Forelimb muscle (tissue), 1 donor: ENCODE measurements at regions not wholly inside any gene's neighbourhood (a gene's known extent, or its start where the extent isn't known, plus 50 kb on each side); places are given as distances from the start of the nearest gene placed in this dataset.
"Not testable (repeated sequence)": the region's sequence is repeated elsewhere in the genome, so short reads cannot be mapped to it uniquely, and the experiment has no call there.

ENCODE experiments used
- DNase-seq: peaks from one replicate; pipeline ENCODE4 v3.0.0-alpha.2; 2013; ENCODE audit warnings: low read depth

DNA sequence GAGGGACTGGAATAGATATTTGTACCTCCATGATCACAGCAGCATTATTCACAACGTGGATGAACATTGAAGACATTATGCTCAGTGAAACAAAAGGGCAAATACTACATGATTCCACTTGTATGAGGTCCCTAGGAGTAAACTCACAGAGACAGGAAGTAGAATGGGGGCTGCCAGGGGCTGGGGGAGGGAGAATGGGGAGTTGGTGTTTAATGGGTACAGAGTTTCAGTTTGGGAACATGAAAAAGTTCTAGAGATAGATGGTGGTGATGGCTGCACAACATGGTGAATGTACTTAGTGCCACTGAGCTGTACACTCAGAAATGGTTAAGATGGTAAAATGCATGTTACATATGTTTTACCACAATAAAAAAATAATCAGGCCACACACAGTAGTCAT is 164.3 kb upstream of the RREB1 start:
- DNase-seq, result no peak

DNA sequence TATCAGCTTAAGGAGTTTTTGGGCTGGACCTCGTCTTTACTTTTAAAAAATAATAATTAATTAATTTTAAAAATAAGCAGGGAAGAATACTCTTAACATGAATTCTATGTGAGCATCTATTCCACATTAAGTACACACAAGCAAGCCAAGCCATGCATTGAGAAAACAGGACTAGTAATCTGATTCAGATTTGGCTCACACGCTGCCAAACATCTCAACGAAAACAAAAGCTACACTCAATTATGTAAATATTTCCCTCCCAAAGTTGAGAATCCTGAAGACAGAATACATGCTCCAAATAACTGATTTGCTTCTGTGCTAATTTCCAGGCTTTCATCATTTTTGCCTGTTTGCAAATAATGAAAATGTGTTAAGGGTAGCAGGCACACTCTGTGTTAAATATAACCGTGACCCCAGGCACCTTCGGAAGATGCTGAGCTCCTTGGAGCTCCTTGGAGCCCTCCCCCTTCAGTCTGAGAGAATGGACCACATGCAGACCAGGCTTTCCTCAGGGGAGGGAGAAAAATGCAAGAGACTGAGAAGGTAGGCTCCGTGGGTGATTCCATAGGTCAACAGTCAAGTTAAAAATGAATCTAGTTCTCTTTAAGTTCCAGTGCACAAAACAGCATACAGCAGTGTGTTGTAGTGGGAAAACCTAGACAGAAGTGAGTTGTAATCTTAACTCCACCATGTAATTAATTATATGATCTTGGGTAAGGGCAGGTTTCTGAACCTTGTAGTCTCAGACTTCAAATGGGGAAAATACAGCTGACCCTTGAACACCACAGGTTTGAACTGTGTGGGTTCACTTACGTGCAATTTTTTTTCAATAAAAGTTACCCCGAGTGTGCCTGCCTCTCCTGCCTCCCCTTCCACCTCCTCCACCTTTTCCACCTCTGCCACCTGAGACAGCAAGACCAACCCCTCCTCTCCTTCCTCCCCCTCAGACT is 161.3 kb upstream of the RREB1 start:
- peak; percentile 19 for DNase-seq

DNA sequence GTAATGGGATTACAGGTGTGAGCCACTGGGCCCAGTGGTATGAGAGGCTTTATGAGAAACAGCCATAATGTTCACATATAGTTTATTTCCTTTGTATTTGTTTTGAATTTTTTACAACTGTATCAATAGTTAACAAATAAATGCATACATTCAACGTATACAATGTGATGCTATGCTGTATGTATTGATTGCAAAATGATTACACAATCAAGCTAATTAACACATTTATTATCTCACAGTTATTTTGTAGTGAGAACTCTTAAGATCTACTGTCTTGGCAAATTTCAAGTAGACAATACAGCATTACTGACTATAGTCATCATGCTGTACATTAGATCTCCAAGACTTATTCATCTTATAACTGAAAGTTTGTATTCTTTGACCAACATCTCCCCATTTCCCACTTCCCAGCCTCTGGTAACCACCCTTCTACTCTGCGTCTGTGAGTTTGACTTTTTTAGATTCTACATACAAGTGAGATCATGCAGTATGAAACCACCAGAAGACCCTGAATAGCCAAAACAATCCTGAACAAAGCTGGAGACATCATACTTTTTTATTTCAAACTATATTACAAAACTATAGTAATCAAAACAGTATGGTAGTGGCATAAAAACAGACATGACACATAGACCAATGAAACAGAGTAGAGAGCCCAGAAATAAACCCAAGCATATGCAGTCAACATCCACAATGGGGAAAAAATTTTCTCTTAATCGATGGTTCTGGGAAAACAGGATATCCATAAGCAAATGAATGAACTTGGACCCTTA is 157.2 kb upstream of the RREB1 start:
- DNase-seq, result no peak

DNA sequence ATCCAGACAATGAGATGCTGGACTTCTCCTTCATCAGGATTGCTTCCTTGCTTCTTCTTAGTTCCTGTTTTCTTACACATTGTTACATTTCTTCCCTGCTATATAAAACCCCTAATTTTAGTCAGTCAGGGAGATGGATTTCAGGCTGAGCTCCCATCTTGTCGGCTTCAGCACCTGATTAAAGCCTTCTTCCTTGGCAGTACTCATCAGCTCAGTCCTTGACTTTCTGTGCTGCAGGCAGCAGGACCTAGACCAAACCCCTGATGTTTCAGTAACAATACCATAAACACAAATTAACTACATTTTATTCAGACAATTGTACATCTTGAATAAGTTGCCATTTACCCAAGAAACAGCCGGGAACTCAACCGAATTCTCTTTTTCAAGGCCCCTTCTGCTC is 156.4 kb upstream of the RREB1 start:
- no peak for DNase-seq

DNA sequence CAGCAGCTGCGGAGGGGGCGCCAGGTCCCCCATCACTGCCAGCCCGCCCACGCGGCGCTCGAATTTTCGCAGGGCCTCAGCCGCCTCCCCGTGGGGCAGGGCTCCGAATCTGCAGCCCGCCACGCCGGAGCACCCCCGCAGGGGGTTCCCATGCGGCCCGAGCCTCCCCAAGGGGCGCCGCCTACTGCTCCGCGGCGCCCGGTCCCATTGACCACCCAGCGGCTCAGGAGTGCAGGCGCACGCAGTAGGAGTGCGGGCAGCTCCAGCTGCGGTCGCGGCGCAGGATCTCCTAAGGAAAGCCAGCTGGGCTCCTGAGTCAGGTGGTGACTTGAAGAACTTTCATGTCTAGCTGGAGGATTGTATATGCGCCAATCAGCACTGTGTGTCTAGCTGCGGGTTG is 155.3 kb upstream of the RREB1 start:
- no peak for DNase-seq

DNA sequence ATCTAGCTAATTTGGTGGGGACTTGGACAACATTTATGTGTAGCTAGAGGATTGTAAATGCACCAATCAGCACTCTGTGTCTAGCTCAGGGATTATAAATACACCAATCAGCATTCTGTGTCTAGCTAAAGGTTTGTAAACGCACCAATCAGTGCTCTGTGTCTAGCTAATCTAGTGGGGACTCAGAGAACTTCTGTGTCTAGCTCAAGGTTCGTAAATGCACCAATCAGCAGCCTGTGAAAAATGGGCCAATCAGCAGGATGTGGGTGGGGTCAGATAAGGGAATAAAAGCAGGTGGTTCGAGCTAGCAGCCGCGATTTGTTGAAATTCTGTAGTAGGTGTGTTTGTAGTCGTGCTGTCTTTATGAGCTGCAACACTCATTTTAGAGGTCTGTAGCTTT is 154.8 kb upstream of the RREB1 start:
- DNase-seq, result not testable (repeated sequence)

DNA sequence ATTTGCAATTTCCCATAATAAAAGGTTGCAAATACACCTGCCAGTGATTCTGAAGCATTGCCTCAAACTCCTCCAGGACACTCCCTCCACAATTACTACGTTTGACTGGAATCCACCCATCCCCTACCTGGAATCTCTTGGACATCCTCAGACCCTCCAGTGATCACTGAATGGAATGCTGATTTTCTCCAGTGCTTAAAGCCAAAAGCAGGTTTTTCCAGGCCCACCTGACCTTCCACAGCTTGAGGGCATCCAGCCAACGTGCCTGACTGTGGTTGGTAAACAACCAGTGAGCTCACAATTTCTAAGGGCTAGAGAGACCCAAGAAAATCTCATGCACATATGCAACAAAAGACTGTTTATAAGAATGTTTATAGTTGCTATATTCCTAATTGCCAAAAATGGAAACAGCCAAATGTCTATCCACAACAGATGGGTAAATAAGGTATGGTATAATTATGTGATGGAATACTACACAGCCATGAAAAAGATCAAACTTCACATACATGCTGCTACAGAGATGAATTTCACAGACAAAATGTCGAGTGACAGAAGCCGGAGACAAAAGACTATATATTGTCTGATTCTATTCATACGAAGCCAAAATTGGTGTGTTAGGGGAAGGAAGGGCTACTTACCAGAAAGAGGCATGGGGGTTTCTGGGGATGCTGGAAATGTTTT is 147.1 kb upstream of the RREB1 start:
- no peak for DNase-seq

DNA sequence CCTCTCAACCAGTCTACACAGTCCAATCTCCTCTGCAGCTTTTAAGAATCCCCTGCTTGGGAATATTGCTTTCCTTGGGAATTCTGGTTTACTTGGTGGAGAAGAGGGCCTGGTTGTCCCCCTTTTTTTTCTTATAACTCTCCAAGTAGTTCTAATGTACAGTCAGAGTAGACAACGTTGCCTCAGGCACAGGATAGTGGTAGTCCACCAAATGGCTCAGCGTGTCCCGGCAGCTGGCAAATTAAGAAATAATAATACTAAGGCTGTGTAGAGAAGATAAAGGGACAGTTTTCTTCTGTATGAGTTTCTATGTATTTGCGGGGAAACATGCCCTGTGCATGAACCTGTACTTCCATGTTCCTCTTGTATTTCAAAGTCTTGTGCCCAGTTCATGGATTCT is 145.7 kb upstream of the RREB1 start:
- no peak for DNase-seq

DNA sequence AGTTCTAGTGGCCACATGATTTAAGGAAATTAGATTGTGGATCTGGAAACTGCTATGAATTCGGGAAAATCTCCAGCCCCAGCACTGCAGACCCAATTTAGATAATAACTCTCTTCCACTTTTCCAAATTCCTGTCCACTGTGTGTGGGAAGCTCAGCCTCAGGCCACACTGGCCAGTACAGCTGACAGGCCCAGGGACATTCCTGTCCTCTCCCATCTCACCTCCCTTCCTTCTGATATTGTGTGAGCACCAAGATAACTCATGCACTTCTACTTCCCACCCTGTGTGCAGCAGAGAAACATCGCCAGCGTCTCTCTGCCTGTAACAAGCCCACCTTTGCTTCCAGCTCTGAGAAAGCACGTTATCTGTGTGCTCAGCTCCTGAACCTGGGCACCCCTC is 145.1 kb upstream of the RREB1 start:
- DNase-seq, result no peak

DNA sequence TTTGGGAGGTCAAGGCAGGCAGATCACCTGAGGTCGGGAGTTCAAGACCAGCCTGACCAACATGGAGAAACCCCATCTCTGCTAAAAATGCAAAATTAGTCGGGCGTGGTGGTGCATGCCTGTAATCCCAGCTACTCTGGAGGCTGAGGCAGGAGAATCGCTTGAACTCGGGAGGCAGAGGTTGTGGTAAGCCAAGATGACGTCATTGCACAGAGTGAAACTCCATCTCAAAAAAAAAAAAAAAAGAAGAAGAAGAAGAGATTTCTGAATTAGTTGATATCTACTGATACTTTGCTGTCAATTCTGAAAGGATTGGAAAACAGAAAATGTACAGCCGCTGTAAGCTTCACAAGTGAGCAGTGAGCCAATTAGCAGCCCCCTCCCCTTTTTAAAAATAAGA is 144.4 kb upstream of the RREB1 start:
- not testable (repeated sequence) for DNase-seq

DNA sequence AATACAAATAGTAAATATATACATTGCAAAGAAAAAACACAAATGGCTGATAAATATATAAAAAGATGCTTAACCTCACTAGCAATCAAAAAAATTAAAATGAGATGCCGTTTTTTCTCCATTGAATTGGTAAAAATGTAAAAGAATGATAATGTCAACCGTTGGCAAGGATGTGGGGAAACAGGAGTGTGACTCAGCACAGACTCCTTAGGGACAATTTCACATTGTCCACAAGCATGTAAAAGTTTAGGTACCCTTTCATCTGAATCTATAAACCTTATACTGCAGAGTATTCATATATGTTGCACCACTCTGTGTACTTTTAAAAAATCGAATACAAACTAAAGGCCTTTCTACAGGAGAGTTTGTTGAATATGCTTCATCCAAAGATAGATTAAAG is 143.1 kb upstream of the RREB1 start:
- DNase-seq, result no peak

DNA sequence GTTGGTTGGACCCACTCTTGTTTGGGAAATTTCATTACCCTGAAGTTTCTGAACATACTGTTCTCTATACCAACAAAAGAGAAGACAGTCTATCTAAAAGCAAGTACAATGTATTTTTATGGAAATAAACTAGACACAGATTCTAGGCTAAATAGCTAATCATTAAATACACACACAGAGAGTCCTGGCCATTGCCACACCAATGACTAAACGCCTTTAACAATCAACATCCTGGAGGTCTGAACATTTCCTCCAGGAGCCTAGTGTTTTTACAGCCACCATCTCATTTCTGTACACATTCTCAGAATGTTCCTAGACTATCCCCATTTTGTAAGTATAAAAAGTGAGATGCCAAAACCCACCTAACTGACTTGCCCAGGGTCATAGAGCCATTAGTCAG is 141.6 kb upstream of the RREB1 start:
- DNase-seq, result no peak

DNA sequence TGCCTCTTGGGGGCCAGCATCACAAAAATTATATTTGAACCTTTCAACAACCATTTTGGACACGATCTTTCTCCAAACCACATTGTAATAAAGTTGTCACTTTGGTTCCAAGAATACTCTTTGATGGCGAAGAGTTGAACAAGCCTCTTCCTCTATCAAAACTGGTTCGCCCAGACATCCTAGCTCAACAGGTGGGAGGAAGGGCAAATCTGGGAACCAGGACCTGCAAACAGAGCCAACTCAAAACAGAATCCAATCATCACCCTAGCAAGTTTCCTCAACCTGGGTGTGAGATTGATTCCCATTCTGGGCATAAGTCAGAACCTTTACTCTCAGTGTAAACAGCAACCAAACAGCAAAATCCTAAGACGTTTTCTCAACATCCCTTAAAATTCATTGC is 141.2 kb upstream of the RREB1 start:
- no peak for DNase-seq

DNA sequence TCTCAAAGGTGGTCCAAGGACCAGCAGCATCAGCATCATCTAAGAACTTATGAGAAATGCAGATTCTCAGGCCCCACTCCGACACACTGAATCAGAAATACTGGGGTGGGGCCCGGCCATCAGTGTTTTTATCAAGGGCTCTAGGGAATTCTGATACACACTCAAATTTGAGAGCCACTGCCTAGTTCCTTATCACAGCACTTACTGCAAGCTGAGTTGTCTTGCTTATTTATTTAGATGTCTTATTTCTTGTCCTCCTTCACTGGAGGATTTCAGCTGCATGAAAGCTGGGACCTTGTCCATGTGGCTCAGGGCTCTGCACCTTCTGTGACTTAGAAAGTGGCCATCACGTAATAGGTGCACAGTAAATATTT is 139.4 kb upstream of the RREB1 start:
- no peak for DNase-seq

DNA sequence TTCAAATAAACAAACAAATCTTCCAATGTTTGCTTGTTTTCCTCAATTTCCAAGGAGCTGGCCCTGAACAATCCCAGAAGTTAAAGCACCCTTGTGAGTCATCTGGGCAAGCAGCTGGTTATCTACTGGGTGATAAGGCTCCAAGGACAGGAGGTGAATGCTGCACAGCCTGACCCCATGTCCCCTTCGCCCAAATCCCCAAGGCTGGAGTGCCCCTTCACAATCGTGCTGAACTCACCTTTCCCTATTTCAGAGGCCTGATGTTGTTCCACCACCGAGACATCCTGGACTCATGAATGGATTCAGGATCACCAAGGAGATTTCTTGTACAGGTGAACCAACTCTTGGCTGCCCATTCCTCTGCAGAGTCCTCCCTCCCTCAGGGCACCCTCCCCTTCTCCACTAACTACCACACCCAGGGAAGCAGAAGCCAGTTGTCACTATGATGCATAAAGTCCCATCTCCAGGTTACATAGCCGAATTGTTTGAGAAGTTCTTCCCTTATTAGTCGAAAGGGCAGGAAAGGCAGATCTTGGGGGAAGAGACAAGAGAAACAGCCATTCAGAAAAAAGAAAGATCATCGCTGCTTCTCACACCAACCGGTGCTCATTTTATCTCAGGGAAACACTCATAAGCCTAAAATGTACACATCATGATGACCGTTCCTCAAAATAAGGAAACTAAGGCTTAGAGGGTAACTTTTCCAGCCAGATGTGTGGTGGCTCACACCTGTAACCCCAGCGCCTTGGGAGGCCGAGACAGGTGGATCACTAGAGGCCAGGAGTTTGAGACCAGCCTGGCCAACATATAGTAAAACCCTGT is 138.8 kb upstream of the RREB1 start:
- DNase-seq, result no peak

DNA sequence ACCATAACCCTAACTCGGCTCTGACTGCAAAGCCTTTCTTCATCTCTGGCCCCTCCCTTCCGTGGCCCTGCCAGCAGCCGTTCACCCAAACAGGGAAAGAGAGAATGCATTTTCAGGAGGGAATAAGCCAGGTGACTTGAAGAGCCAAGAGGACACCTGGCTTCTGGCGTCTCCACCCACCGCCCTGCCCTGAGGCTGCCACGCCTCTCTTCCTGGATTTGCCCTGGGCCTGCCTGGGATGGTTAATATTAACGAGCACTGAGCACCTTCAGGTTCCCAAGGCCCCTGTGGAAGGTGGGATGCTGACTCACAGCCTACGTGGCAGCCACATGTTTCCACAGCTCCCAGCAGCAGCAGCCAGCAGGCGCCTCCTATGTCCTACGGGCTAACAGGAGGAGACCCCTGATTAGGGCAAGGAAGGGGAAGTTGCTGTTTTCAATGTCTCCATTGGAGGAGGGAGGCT is 138.0 kb upstream of the RREB1 start:
- DNase-seq, result no peak

DNA sequence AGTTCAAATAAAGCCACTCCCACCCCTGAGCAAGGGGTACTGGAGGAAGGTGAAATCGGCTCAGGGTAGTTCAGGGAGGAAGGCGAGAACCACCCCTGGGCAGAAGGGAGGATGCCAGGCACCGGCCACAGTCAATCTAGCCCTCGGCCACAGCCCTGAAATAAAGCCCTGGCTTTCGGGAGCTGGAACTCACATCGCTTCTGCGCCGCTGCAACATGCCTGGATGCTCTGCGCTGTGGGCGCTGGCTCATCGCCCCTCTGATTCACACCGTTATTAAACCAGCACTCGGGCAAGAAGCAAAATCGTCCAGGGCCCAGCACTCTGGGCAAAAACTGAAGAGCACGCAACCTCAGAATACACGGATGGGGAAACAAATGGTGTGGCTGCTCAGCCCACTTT is 136.9 kb upstream of the RREB1 start:
- DNase-seq, result no peak

DNA sequence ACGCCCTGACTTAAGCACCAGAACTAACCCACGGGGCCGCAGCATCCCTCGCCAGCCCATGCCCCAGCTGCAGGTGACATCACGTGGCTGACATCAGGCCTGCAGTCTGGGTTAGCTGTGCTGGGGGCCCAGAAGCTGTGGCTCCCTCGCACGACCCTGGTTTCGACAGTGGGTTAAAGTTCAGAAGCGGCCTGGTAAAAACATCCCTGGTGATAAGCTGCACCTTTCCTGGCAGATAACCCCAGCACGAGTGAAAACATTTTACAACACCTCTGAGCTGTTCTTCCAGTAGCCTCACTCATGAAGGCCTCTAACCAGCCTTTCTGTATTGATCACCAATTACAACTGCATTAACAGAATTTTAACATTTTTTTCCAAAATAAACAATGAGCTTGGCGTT is 136.4 kb upstream of the RREB1 start:
- DNase-seq, result no peak

DNA sequence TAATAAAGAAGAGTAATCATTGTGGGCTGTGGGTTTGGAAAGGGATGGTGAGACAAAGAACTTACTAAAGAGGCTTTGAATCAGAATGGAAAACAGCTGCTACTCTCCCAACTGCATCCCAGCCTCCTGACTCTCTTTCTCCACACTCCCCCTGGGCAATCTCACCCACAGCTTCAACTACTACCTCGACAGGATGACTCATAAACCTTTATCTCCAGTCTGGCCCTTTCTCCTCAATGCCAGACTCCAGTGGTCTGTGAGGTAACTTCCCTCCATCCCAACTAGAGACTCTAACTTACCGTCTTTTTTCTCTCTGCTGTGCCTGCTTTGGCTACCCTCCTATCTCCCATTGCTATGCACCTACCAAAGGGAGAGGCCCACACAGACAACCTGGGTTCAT is 135.3 kb upstream of the RREB1 start:
- no peak for DNase-seq

DNA sequence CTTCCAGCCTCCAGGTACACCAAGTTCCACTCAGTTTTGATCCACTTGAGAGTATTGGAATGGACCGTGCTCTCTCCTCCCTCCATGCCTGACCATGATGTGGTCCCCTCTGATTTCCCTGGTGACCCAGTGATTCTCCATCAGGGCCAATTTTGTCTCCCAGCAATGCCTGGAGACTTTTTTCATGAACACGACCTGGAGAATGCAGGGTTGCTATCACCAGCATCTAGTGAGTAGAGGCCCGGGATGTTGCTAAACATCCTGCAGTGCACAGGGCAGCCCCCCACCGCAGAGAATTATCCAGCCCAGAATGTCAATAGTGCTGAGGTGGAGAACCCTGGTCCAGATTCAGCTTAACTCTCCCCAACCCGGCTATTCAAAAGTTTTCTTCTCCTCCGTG is 134.0 kb upstream of the RREB1 start:
- DNase-seq, result no peak

DNA sequence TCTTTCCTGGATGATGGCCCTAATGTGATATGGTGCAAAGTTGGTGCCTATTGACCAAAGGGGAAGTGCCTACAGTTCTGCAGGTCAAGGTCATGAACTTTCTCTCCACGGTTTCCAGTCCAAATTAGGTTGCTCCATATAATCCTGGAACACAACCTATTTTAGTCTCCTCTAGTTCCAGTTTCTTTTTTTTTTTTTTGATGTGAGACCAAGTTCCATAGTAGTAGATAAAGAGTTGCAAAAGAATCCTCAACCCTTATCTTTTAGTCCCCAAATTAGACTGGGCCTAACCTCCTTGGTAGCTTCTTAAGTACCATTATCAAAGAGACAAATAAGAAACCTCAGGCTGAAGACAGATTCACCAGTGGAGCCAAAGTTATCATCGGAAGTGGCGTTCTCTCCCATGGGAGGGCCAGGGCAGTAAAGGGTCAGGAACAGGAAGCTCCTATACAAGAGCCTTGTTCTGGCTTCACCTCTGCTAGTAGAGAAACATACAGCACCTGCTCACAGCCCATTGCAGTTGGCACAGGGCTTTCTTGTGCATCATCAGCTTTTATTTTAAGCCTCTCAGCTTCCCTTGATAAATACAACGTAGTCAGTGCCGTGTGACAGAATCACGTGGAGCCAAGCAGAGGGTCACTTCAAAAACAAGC is 132.2 kb upstream of the RREB1 start:
- DNase-seq, result no peak
